Bronchial epithelial cell (primary cell): ENCODE measurements at regions not wholly inside any gene's neighbourhood (a gene's known extent, or its start where the extent isn't known, plus 50 kb on each side); places are given as distances from the start of the nearest gene placed in this dataset.

Experiments
- DNase-seq: peaks from one replicate; pipeline ENCODE4 v3.0.0-alpha.2; 2010; ENCODE audit warnings: low read depth
- FAIRE-seq: peaks from 2 replicates; lab custom pipeline; 2011; peaks lifted over from hg19 to GRCh38; lab: Jason Lieb, UNC
- H3K27me3 ChIP-seq: 2 replicates; pipeline ENCODE4 v1.5.1; 2011; ENCODE audit warnings: low read length; ENCODE audit not compliant: control insufficient read depth, insufficient read depth
- H3K36me3 ChIP-seq: 2 replicates; pipeline ENCODE4 v1.5.1; 2011; ENCODE audit warnings: low read length; ENCODE audit not compliant: control insufficient read depth, insufficient read depth
- H3K4me3 ChIP-seq: 2 replicates; pipeline ENCODE4 v1.5.1; 2011; ENCODE audit warnings: mild to moderate bottlenecking, low read depth, low read length, control low read depth
- TF ChIP-seq, protein P1 (sequence below): IDR thresholded peaks from 2 replicates; pipeline ENCODE4 v1.5.1; 2011; ENCODE audit warnings: mild to moderate bottlenecking, moderate library complexity, low read length, control low read depth, inconsistent platforms; ENCODE audit not compliant: insufficient read depth, severe bottlenecking

DNA sequence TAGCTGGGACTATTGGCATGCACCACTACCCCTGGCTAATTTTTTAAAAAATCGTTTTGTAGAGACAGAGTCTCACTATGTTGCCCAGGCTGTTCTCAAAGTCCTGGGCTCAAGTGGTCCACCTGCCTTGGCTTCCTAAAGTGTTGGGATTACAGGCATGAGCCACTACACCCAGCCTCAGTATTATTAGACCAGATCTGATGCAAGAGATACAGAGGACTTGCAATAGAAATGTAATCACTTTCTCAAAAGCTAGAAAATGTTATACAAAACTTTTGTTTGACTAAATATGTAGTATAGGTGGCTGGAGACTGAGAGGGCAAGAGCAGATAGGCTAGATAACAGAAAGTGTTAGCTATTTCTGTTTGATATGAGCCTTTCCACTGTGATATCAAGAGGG is 531.9 kb downstream of the SOX2 start:
- FAIRE-seq (no peak), DNase-seq (no peak)
- Histone ChIP-seq H3K27me3 (no peaks in the 10 kb centered on the region), H3K36me3 (no peaks in the 10 kb centered on the region), H3K4me3 (no peak overlapping the region)
- TF ChIP-seq, protein P1, sequence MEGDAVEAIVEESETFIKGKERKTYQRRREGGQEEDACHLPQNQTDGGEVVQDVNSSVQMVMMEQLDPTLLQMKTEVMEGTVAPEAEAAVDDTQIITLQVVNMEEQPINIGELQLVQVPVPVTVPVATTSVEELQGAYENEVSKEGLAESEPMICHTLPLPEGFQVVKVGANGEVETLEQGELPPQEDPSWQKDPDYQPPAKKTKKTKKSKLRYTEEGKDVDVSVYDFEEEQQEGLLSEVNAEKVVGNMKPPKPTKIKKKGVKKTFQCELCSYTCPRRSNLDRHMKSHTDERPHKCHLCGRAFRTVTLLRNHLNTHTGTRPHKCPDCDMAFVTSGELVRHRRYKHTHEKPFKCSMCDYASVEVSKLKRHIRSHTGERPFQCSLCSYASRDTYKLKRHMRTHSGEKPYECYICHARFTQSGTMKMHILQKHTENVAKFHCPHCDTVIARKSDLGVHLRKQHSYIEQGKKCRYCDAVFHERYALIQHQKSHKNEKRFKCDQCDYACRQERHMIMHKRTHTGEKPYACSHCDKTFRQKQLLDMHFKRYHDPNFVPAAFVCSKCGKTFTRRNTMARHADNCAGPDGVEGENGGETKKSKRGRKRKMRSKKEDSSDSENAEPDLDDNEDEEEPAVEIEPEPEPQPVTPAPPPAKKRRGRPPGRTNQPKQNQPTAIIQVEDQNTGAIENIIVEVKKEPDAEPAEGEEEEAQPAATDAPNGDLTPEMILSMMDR: no peak

DNA sequence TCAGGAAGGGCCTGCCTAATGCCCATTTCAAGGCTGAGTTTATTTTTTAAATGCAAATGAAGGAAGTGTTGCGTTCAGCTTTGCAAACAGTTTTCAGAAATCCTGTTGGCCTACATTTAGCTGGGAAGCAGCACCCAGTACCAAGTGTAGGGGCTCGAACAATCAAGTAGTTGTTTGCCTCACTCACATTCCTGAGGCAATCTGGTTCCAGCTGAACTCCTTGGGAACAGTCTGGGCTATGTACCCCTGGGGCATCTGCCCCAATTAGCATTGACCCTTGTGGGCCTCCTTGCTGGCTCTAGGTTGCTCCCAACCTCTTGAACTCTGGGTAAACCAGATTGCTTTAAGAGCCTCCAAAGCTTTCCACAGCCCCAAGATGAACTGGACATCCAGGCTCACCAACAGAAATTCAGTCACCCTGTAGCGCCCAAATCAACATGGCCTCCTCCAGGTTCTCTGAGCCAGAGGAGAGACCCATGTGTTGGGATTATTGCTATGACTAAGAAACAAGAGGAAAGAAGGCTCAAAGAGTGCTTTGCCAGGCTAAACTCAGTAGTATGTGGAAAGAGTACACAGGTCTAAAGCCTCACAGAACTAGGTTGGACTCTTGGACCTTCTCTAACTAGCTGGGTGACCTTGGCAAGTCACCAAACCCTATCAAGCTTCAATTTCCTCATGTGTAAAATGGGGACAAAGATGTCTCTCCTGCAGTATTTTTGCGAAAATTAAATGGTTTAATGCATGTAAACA is 532.7 kb downstream of the SOX2 start:
- DNase-seq: no peak
- no peaks in the 10 kb centered on the region for H3K36me3 ChIP-seq
- no peaks in the 10 kb centered on the region for H3K27me3 ChIP-seq
- TF ChIP-seq, protein P1: no peak
- FAIRE-seq: peak; percentile 36
- no peak overlapping the region for H3K4me3 ChIP-seq

DNA sequence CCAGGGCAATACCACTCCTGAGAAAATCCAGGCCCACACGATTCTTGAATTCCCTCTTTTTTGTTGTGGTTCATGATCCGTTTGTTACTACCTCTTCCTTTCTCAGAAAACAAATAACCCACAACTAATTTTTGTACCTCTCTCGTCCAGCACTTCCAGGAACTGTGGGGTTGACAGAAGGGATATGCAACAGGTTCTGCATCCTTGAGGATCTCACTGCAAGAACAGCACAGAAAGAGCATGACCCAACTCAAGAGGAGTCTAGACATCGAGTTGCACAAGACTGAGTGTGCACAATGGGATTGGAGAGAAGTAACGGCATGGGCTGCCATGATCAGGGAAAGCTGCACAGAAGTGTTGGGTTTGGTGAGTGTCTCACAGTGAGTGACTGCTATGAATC is 533.3 kb downstream of the SOX2 start:
- DNase-seq (no peak), FAIRE-seq (peak; percentile 72)
- TF ChIP-seq, protein P1: no peak
- H3K36me3 ChIP-seq: no peaks in the 10 kb centered on the region
- no peak overlapping the region for H3K4me3 ChIP-seq
- H3K27me3 ChIP-seq: no peaks in the 10 kb centered on the region

DNA sequence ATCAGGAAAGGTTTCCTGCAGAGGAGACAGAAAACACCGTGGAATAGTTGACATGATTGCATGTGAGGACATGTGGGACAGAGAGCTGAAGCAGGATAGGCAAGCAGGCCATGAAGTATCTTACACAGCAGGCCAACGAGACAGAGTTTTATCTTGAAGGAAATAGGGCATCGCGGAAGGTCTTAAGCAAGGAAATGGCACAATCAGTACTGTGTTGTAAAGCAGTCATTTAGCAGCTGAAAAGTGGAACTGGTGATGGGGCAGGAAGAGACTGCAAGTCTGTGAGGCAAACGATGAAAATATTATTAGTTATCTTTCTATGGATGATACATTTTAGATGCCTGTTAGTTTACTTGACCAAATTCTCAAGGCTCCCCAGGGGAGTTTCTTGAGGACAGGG is 535.1 kb downstream of the SOX2 start:
- Histone ChIP-seq H3K4me3 (no peak overlapping the region), H3K27me3 (no peaks in the 10 kb centered on the region), H3K36me3 (no peaks in the 10 kb centered on the region)
- TF ChIP-seq, protein P1: no peak
- DNase-seq (no peak), FAIRE-seq (peak; percentile 18)

- no peak for DNase-seq
Measured at GRCh38 chr3:182248349-182248880, 536.7 kb downstream of the SOX2 start.

More at GRCh38 chr3:182248349-182248880, 536.7 kb downstream of the SOX2 start:
- Histone ChIP-seq H3K27me3 (no peaks in the 10 kb centered on the region), H3K36me3 (no peaks in the 10 kb centered on the region), H3K4me3 (no peak overlapping the region)
- TF ChIP-seq, protein P1: peak; percentile 8
- FAIRE-seq: no peak
